ENCODE measurements at regions not wholly inside any gene's neighbourhood (a gene's known extent, or its start where the extent isn't known, plus 50 kb on each side); places are given as distances from the start of the nearest gene placed in this dataset.

DNA sequence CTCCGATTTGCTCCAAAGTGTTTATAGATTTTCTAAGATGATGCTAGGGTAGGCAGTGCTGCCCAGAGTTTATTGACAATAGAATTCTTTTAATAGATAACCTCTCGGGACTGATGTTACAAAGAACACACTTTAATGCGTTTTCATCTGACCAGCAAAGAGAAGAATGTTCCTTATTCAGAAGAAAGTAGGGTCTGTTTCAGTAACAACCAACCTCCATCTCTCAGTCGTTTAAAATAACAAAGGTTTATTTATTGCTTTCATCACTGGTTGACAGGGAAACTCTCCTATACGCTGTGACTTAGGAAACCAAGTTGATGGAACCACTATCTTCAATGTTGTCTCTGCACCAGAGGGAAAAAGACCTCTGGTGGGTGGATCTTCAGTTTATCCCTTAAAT, 55.1 kb upstream of the PAPPA start:
- ATAC-seq: no peak
- no peak for DNase-seq (ENCODE audit: low spot score)
- Mint-ChIP-seq H3K4me1 (ENCODE audit: low read depth in 2 of 2) (no peaks in the 10 kb centered on the region), H3K27me3 (no peaks in the 10 kb centered on the region), H3K36me3 (no peaks in the 10 kb centered on the region), H3K9me3 (peaks cover 18% of the 10 kb centered on the region), H3K4me3 (no peak overlapping the region), H3K27ac (no peak overlapping the region)

- no peak overlapping the region for H3K27ac Mint-ChIP-seq
- no peaks in the 10 kb centered on the region for H3K36me3 Mint-ChIP-seq
- no peak for DNase-seq (ENCODE audit: low spot score)
- no peak for ATAC-seq
- no peaks in the 10 kb centered on the region for H3K27me3 Mint-ChIP-seq
- H3K9me3 Mint-ChIP-seq: peaks cover 18% of the 10 kb centered on the region
- H3K4me1 Mint-ChIP-seq (ENCODE audit: low read depth in 2 of 2): no peaks in the 10 kb centered on the region
- H3K4me3 Mint-ChIP-seq: no peak overlapping the region
These were observed 53.8 kb upstream of the PAPPA start for GRCh38 chr9:116099821-116100220.

DNA sequence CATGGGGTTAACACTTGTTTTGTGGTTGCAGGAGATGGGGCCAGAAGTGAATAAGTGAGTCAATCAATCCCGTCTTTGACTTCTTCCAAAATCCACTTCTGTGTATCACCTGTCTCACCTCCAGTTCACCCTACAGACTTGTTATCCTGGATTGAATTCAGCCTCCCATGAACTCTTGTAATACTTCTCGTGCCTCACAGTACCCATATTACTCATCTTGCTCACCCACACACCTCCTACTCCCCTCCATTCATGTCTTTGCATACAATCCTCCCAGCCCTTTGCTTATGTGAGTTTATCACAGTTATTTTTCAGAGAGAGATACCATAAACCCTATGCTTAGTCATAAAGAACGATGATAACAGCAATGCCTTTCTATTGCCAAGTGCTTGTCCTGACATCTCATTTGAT, 52.9 kb upstream of the PAPPA start:
- no peaks in the 10 kb centered on the region for H3K4me1 Mint-ChIP-seq (ENCODE audit: low read depth in 2 of 2)

DNA sequence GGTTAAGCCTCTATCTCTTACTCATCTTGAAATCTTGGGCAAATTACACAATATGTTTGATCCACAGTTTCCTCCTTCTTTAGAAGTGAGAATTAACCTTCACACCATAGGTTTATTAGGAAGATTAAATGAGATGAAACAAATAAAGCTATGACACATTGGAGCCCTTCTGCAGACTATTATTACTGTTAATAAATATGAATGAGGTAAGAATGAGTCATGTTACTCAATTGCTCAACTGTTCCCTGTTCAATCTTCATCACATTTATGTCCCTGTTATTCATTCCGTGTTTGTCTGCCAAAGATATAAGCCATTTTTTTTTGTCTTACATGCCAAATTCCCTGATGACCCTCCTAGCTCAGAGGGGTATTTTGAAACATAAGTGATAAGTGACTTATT, 52.1 kb upstream of the PAPPA start:
- ATAC-seq (no peak), DNase-seq (ENCODE audit: low spot score) (no peak)
- H3K4me1 Mint-ChIP-seq (ENCODE audit: low read depth in 2 of 2): no peaks in the 10 kb centered on the region
- peaks cover 15% of the 10 kb centered on the region for H3K9me3 Mint-ChIP-seq
- H3K27ac Mint-ChIP-seq: no peak overlapping the region
- H3K36me3 Mint-ChIP-seq: no peaks in the 10 kb centered on the region
- H3K4me3 Mint-ChIP-seq: no peak overlapping the region
- H3K27me3 Mint-ChIP-seq: no peaks in the 10 kb centered on the region

More for the DNA sequence above, 52.9 kb upstream of the PAPPA start:
- H3K27me3 Mint-ChIP-seq: no peaks in the 10 kb centered on the region
- no peak overlapping the region for H3K4me3 Mint-ChIP-seq
- H3K27ac Mint-ChIP-seq: no peak overlapping the region
- no peak for ATAC-seq
- no peaks in the 10 kb centered on the region for H3K36me3 Mint-ChIP-seq
- DNase-seq (ENCODE audit: low spot score): no peak
- H3K9me3 Mint-ChIP-seq: peaks cover 18% of the 10 kb centered on the region

GRCh38 chr9:116102596-116102995, 51.0 kb upstream of the PAPPA start:
- ATAC-seq (no peak), DNase-seq (ENCODE audit: low spot score) (no peak)
- Mint-ChIP-seq H3K4me3 (no peak overlapping the region), H3K27me3 (no peaks in the 10 kb centered on the region), H3K9me3 (peaks cover 10% of the 10 kb centered on the region), H3K36me3 (no peaks in the 10 kb centered on the region), H3K4me1 (ENCODE audit: low read depth in 2 of 2) (no peaks in the 10 kb centered on the region), H3K27ac (no peak overlapping the region)

Measured in natural killer cell treated with Interleukin-12 subunit alpha and Interleukin-12 subunit beta and Interleukin-15 and Interleukin-18, amount 100 ng/mL, for 72 hours (primary cell).